Breast epithelium (tissue), 3 donors: ENCODE measurements at regions not wholly inside any gene's neighbourhood (a gene's known extent, or its start where the extent isn't known, plus 50 kb on each side); places are given as distances from the start of the nearest gene placed in this dataset.

Experiments used
- CTCF ChIP-seq, 3 donors: fragments of 450-650 bp; IDR thresholded peaks; one replicate each; pipeline ENCODE4 v1.5.1; 2016 to 2017; ENCODE audit warnings: antibody characterized with exemption in 3 of 3, mild to moderate bottlenecking in 3 of 3, moderate library complexity in 3 of 3
- POLR2A ChIP-seq: fragments of 450-650 bp; IDR thresholded peaks from one replicate; pipeline ENCODE4 v1.6.1; 2016; ENCODE audit warnings: antibody characterized with exemption, mild to moderate bottlenecking, moderate library complexity
- POLR2AphosphoS5 ChIP-seq, 3 donors: sonication (generic); formaldehyde crosslinking; IDR thresholded peaks; one replicate each; pipeline ENCODE4 v1.6.1; 2017; ENCODE audit warnings: antibody characterized with exemption in 3 of 3

GRCh38 chr3:154955907-154956533, 124.1 kb upstream of the MME start:
- TF ChIP-seq POLR2AphosphoS5 (IDR thresholded peaks at IDR 0.05): no peak
- TF ChIP-seq POLR2A: no peak
- TF ChIP-seq CTCF (IDR thresholded peaks at IDR 0.05): no peak
